ENCODE measurements at regions not wholly inside any gene's neighbourhood (a gene's known extent, or its start where the extent isn't known, plus 50 kb on each side); places are given as distances from the start of the nearest gene placed in this dataset.

DNA sequence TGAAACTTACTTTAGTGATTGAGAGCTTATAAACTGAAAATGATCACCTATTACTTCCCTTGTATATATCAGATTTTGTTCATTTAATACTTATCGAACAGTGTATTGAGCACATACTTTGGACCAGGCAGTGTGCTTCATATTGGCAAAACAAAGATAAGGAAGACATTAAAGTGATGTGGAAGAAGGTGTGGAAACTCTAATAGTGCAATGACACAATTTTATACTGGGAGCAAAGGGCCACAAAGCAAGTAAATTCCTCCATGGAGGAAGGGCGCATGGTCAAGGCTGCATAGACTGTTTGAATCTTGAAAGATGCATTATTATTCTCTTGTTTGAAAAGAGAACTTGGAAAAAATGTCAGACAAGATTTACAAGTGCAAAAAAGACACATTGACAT is 936.5 kb upstream of the DDX18 start:
- POLR2A ChIA-PET = no interaction called here
- no peak overlapping the region for H3K27ac Mint-ChIP-seq (ENCODE audit: low read depth, unreplicated experiment)

DNA sequence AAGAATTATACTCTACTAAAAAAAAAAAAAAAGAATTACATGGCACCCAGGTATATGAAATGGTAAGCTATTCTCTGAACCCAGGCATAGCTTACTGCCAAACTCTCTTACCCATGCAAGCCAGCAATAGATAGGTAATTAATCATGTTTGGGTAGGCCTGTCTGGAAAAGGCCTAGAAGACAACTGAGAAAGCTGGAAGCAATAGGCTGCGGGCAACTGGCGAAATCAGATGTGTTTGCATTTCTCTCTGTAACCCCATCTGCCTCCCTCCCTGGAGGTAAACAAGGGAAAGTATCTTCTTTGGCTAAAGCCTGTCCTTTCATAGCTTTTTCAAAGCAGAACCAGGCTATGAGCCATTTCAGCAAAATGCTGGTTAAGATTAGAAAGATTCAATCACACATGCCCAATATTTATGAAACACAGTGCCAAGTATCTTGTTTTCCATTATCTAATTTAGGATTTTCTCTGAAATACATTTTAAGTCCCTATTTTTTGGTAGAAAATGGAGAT is 934.8 kb upstream of the DDX18 start:
- peaks cover 15% of the 10 kb centered on the region for H3K9me3 Mint-ChIP-seq (ENCODE audit: unreplicated experiment)
- no peaks in the 10 kb centered on the region for H3K36me3 Mint-ChIP-seq (ENCODE audit: insufficient read depth, unreplicated experiment)
- no peaks in the 10 kb centered on the region for H3K27me3 Mint-ChIP-seq (ENCODE audit: insufficient read depth, unreplicated experiment)
- intact Hi-C loops (cut with micrococcal nuclease) = no loop called here
- no peak overlapping the region for H3K27ac Mint-ChIP-seq (ENCODE audit: low read depth, unreplicated experiment)
- no peaks in the 10 kb centered on the region for H3K4me1 Mint-ChIP-seq (ENCODE audit: insufficient read depth, unreplicated experiment)
- TF ChIP-seq, protein P1, sequence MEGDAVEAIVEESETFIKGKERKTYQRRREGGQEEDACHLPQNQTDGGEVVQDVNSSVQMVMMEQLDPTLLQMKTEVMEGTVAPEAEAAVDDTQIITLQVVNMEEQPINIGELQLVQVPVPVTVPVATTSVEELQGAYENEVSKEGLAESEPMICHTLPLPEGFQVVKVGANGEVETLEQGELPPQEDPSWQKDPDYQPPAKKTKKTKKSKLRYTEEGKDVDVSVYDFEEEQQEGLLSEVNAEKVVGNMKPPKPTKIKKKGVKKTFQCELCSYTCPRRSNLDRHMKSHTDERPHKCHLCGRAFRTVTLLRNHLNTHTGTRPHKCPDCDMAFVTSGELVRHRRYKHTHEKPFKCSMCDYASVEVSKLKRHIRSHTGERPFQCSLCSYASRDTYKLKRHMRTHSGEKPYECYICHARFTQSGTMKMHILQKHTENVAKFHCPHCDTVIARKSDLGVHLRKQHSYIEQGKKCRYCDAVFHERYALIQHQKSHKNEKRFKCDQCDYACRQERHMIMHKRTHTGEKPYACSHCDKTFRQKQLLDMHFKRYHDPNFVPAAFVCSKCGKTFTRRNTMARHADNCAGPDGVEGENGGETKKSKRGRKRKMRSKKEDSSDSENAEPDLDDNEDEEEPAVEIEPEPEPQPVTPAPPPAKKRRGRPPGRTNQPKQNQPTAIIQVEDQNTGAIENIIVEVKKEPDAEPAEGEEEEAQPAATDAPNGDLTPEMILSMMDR (IDR thresholded peaks at IDR 0.05; ENCODE audit: unreplicated experiment) = no peak
- DNase-seq (ENCODE audit: unreplicated experiment) = no peak
- no peak overlapping the region for H3K4me3 Mint-ChIP-seq (ENCODE audit: unreplicated experiment)
- no TSS peak for BruUV-seq (replicated peaks)
- ChIA-PET POLR2A (no interaction called here), CTCF (interaction anchor here (0.6 kb wide), 1 partner anchor 518 kb away, joined by 3 read pairs; no protein-coding TSS in a partner anchor)

More for the DNA sequence above, 936.5 kb upstream of the DDX18 start:
- Mint-ChIP-seq H3K4me1 (ENCODE audit: insufficient read depth, unreplicated experiment) (no peaks in the 10 kb centered on the region), H3K36me3 (ENCODE audit: insufficient read depth, unreplicated experiment) (no peaks in the 10 kb centered on the region), H3K4me3 (ENCODE audit: unreplicated experiment) (no peak overlapping the region), H3K27me3 (ENCODE audit: insufficient read depth, unreplicated experiment) (no peaks in the 10 kb centered on the region), H3K9me3 (ENCODE audit: unreplicated experiment) (peaks cover 15% of the 10 kb centered on the region)
- CTCF ChIA-PET = interaction anchor here (0.5 kb wide), 1 partner anchor 8 kb away, joined by 3 read pairs; no protein-coding TSS in a partner anchor
- no peak for DNase-seq (ENCODE audit: unreplicated experiment)
- TF ChIP-seq, protein P1 (IDR thresholded peaks at IDR 0.05; ENCODE audit: unreplicated experiment) = no peak
- BruUV-seq (replicated peaks) = no TSS peak
- intact Hi-C loops (cut with micrococcal nuclease) = no loop called here

DNA sequence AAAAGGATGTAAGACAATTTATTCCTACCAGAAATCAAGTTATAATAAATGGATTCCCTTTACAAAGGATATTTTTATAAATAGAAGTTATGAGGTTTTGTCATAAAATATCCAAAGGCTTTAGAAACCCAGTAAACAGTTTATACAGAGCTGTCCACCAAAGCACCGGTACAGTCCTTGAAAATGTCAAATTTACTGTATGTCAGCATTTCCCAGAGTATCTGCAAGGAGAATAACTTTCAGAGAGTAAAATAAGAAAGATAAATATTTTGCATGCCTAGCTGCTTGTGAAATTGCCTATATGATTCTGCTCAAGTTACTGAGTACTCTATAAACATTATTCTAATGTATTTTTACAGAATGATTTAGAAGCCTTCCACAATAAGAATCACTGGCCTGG is 923.3 kb upstream of the DDX18 start:
- no peaks in the 10 kb centered on the region for H3K27me3 Mint-ChIP-seq (ENCODE audit: insufficient read depth, unreplicated experiment)
- no TSS peak for BruUV-seq (replicated peaks)
- TF ChIP-seq, protein P1 (IDR thresholded peaks at IDR 0.05; ENCODE audit: unreplicated experiment) = no peak
- no peak overlapping the region for H3K4me3 Mint-ChIP-seq (ENCODE audit: unreplicated experiment)
- H3K9me3 Mint-ChIP-seq (ENCODE audit: unreplicated experiment) = peaks cover 23% of the 10 kb centered on the region
- DNase-seq (ENCODE audit: unreplicated experiment) = no peak
- no peaks in the 10 kb centered on the region for H3K36me3 Mint-ChIP-seq (ENCODE audit: insufficient read depth, unreplicated experiment)
- no peak overlapping the region for H3K27ac Mint-ChIP-seq (ENCODE audit: low read depth, unreplicated experiment)
- ChIA-PET CTCF (no interaction called here), POLR2A (no interaction called here)
- intact Hi-C loops (cut with micrococcal nuclease) = no loop called here
- no peaks in the 10 kb centered on the region for H3K4me1 Mint-ChIP-seq (ENCODE audit: insufficient read depth, unreplicated experiment)

DNA sequence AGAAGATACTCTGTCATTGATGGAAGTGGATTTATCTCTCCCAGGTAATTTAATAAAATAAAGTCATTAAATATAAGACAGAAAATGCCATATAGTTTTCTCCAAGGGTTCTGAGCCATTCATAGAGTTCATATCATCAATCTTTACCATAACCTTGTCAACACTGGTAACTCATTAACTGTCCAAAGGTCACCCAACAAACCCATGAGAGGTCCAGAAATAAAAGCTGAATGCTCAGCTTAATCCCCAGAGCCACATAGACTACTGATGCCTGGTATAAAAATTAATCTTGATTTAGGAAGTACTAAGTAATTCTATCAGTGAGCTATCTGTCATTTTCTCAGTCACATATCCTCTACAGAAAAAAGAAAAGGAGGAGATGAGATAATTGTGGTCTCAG is 903.0 kb upstream of the DDX18 start:
- intact Hi-C loops (cut with micrococcal nuclease) = no loop called here
- Mint-ChIP-seq H3K27me3 (ENCODE audit: insufficient read depth, unreplicated experiment) (no peaks in the 10 kb centered on the region), H3K4me3 (ENCODE audit: unreplicated experiment) (no peak overlapping the region), H3K27ac (ENCODE audit: low read depth, unreplicated experiment) (no peak overlapping the region), H3K36me3 (ENCODE audit: insufficient read depth, unreplicated experiment) (no peaks in the 10 kb centered on the region), H3K9me3 (ENCODE audit: unreplicated experiment) (peaks cover 17% of the 10 kb centered on the region), H3K4me1 (ENCODE audit: insufficient read depth, unreplicated experiment) (no peaks in the 10 kb centered on the region)
- TF ChIP-seq, protein P1 (IDR thresholded peaks at IDR 0.05; ENCODE audit: unreplicated experiment) = no peak
- CTCF ChIA-PET = interaction anchor here (0.7 kb wide), 1 partner anchor 391 kb away, joined by 3 read pairs; no protein-coding TSS in a partner anchor
- no peak for DNase-seq (ENCODE audit: unreplicated experiment)
- BruUV-seq (replicated peaks) = no TSS peak
- POLR2A ChIA-PET = no interaction called here
